SK-N-SH treated with all-trans-retinoic acid at 6 μM for 48 hours (cell line): ENCODE measurements at regions not wholly inside any gene's neighbourhood (a gene's known extent, or its start where the extent isn't known, plus 50 kb on each side); places are given as distances from the start of the nearest gene placed in this dataset.

Source experiments
- ATAC-seq: fragments of 200-7000 bp; cut with Tn5 transposase; 3 replicates; pipeline ENCODE4 v1.9.1; 2020; ENCODE audit warnings: mild to moderate bottlenecking, moderate library complexity
- ARNTL ChIP-seq: fragments of 450-650 bp; formaldehyde crosslinking; IDR thresholded peaks from 2 replicates; pipeline ENCODE4 v1.5.0; 2020; ENCODE audit warnings: low read depth, mild to moderate bottlenecking, moderate library complexity, borderline replicate concordance
- CREB5 ChIP-seq: fragments of 250-450 bp; sonication (Bioruptor Pico); IDR thresholded peaks from 2 replicates; pipeline ENCODE4 v1.5.1; 2020; ENCODE audit warnings: low read depth, mild to moderate bottlenecking, moderate library complexity
- CSDC2 ChIP-seq: fragments of 250-450 bp; sonication (Bioruptor Pico); IDR thresholded peaks from 2 replicates; pipeline ENCODE4 v1.5.0; 2020; ENCODE audit warnings: mild to moderate bottlenecking, moderate library complexity
- CSRNP3 ChIP-seq: fragments of 250-450 bp; sonication (Bioruptor Pico); IDR thresholded peaks from 2 replicates; pipeline ENCODE4 v1.5.1; 2021; ENCODE audit warnings: mild to moderate bottlenecking, moderate library complexity
- ESRRG ChIP-seq: fragments of 250-450 bp; sonication (Bioruptor Pico); IDR thresholded peaks from 2 replicates; pipeline ENCODE4 v1.6.1; 2021; ENCODE audit warnings: mild to moderate bottlenecking
- GLIS3 ChIP-seq: fragments of 250-450 bp; sonication (Bioruptor Pico); IDR thresholded peaks from 2 replicates; pipeline ENCODE4 v1.5.0; 2020; ENCODE audit warnings: mild to moderate bottlenecking, moderate library complexity
- ISL1 ChIP-seq: fragments of 250-450 bp; sonication (Bioruptor Pico); IDR thresholded peaks from 2 replicates; pipeline ENCODE4 v2.1.2; 2022; ENCODE audit warnings: mild to moderate bottlenecking, moderate library complexity
- OSR1 ChIP-seq: fragments of 250-450 bp; sonication (Bioruptor Pico); IDR thresholded peaks from 2 replicates; pipeline ENCODE4 v1.8.0; 2022; ENCODE audit warnings: moderate library complexity, mild to moderate bottlenecking, inconsistent platforms
- RARB ChIP-seq: fragments of 250-450 bp; sonication (Bioruptor Pico); IDR thresholded peaks from 2 replicates; pipeline ENCODE4 v1.8.0; 2021; ENCODE audit warnings: mild to moderate bottlenecking, moderate library complexity
- SNAI2 ChIP-seq: fragments of 250-450 bp; sonication (Bioruptor Pico); IDR thresholded peaks from 2 replicates; pipeline ENCODE4 v1.5.0; 2020; ENCODE audit warnings: mild to moderate bottlenecking, moderate library complexity
- TCF4 ChIP-seq: fragments of 250-450 bp; sonication (Bioruptor Pico); IDR thresholded peaks from 2 replicates; pipeline ENCODE4 v1.8.0; 2021; ENCODE audit warnings: mild to moderate bottlenecking, moderate library complexity, borderline replicate concordance
- TOX ChIP-seq: fragments of 250-450 bp; sonication (Bioruptor Pico); IDR thresholded peaks from 2 replicates; pipeline ENCODE4 v1.8.0; 2021; ENCODE audit warnings: mild to moderate bottlenecking, moderate library complexity, borderline replicate concordance
- ZC3H10 ChIP-seq: fragments of 250-450 bp; sonication (Bioruptor Pico); IDR thresholded peaks from 2 replicates; pipeline ENCODE4 v1.5.1; 2021; ENCODE audit warnings: mild to moderate bottlenecking, moderate library complexity
- ZFP3 ChIP-seq: fragments of 250-450 bp; sonication (Bioruptor Pico); IDR thresholded peaks from 2 replicates; pipeline ENCODE4 v1.5.0; 2020; ENCODE audit warnings: mild to moderate bottlenecking, moderate library complexity
- ZFP30 ChIP-seq: fragments of 450-650 bp; formaldehyde crosslinking; IDR thresholded peaks from 2 replicates; pipeline ENCODE4 v1.5.0; 2022; ENCODE audit warnings: mild to moderate bottlenecking, moderate library complexity
- ZNF565 ChIP-seq: fragments of 450-650 bp; formaldehyde crosslinking; conservative IDR thresholded peaks from 2 replicates; pipeline ENCODE4 v1.5.0; 2020; ENCODE audit warnings: low read depth, mild to moderate bottlenecking, moderate library complexity
- ZNF8 ChIP-seq: fragments of 450-650 bp; formaldehyde crosslinking; IDR thresholded peaks from 2 replicates; pipeline ENCODE4 v1.5.0; 2020; ENCODE audit warnings: mild to moderate bottlenecking, moderate library complexity
- TF ChIP-seq, protein P1 (sequence below): fragments of 250-450 bp; sonication (Bioruptor Pico); IDR thresholded peaks from 2 replicates; pipeline ENCODE4 v1.8.0; 2021; ENCODE audit warnings: low read depth, mild to moderate bottlenecking, moderate library complexity, borderline replicate concordance
- TF ChIP-seq, protein P2 (sequence below): fragments of 250-450 bp; sonication (Bioruptor Pico); IDR thresholded peaks from 2 replicates; pipeline ENCODE4 v1.5.0; 2020; ENCODE audit warnings: mild to moderate bottlenecking, moderate library complexity
- TF ChIP-seq, protein P3 (sequence below): fragments of 250-450 bp; sonication (Bioruptor Pico); IDR thresholded peaks from 2 replicates; pipeline ENCODE4 v1.8.0; 2020; ENCODE audit warnings: mild to moderate bottlenecking, moderate library complexity, borderline replicate concordance

GRCh38 chr20:18999086-18999485 lies 185.5 kb downstream of the SCP2D1 start:
- TF ChIP-seq ARNTL (CRISPR knock-in tag): no peak
- TF ChIP-seq ZFP30: no peak
- TF ChIP-seq SNAI2 (CRISPR knock-in tag): no peak
- no peak for TF ChIP-seq ZNF8 (CRISPR knock-in tag)
- no peak for TF ChIP-seq ZFP3
- TF ChIP-seq ZC3H10: no peak
- TF ChIP-seq ISL1: no peak
- TF ChIP-seq CSDC2 (CRISPR knock-in tag): no peak
- TF ChIP-seq TOX: no peak
- TF ChIP-seq TCF4 (CRISPR knock-in tag): no peak
- no peak for TF ChIP-seq ZNF565 (CRISPR knock-in tag)
- TF ChIP-seq CREB5 (CRISPR knock-in tag): no peak
- TF ChIP-seq, all 23 proteins: peak for 0
- ATAC-seq: no peak

GRCh38 chr20:19000078-19000477 lies 186.5 kb downstream of the SCP2D1 start:
- TF ChIP-seq RARB (CRISPR knock-in tag) (no peak), GLIS3 (CRISPR knock-in tag) (no peak), ARNTL (CRISPR knock-in tag) (no peak), ZNF565 (CRISPR knock-in tag) (no peak), OSR1 (CRISPR knock-in tag) (no peak), CSRNP3 (CRISPR knock-in tag) (no peak), ZNF8 (CRISPR knock-in tag) (no peak)
- TF ChIP-seq, protein P1, sequence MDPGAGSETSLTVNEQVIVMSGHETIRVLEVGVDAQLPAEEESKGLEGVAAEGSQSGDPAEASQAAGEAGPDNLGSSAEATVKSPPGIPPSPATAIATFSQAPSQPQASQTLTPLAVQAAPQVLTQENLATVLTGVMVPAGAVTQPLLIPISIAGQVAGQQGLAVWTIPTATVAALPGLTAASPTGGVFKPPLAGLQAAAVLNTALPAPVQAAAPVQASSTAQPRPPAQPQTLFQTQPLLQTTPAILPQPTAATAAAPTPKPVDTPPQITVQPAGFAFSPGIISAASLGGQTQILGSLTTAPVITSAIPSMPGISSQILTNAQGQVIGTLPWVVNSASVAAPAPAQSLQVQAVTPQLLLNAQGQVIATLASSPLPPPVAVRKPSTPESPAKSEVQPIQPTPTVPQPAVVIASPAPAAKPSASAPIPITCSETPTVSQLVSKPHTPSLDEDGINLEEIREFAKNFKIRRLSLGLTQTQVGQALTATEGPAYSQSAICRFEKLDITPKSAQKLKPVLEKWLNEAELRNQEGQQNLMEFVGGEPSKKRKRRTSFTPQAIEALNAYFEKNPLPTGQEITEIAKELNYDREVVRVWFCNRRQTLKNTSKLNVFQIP (CRISPR knock-in tag): no peak
- TF ChIP-seq, protein P2, sequence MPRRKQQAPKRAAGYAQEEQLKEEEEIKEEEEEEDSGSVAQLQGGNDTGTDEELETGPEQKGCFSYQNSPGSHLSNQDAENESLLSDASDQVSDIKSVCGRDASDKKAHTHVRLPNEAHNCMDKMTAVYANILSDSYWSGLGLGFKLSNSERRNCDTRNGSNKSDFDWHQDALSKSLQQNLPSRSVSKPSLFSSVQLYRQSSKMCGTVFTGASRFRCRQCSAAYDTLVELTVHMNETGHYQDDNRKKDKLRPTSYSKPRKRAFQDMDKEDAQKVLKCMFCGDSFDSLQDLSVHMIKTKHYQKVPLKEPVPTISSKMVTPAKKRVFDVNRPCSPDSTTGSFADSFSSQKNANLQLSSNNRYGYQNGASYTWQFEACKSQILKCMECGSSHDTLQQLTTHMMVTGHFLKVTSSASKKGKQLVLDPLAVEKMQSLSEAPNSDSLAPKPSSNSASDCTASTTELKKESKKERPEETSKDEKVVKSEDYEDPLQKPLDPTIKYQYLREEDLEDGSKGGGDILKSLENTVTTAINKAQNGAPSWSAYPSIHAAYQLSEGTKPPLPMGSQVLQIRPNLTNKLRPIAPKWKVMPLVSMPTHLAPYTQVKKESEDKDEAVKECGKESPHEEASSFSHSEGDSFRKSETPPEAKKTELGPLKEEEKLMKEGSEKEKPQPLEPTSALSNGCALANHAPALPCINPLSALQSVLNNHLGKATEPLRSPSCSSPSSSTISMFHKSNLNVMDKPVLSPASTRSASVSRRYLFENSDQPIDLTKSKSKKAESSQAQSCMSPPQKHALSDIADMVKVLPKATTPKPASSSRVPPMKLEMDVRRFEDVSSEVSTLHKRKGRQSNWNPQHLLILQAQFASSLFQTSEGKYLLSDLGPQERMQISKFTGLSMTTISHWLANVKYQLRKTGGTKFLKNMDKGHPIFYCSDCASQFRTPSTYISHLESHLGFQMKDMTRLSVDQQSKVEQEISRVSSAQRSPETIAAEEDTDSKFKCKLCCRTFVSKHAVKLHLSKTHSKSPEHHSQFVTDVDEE (CRISPR knock-in tag): no peak
- no peak for ATAC-seq

- ATAC-seq: no peak
- TF ChIP-seq TOX (no peak), ZNF565 (CRISPR knock-in tag) (no peak), ZFP30 (no peak), ZFP3 (no peak), CREB5 (CRISPR knock-in tag) (no peak), ISL1 (no peak), ZNF8 (CRISPR knock-in tag) (no peak), ZC3H10 (no peak), CSDC2 (CRISPR knock-in tag) (no peak), ESRRG (CRISPR knock-in tag) (no peak)
- TF ChIP-seq, protein P1 (CRISPR knock-in tag): no peak
- TF ChIP-seq, protein P2 (CRISPR knock-in tag): no peak
- TF ChIP-seq, protein P3, sequence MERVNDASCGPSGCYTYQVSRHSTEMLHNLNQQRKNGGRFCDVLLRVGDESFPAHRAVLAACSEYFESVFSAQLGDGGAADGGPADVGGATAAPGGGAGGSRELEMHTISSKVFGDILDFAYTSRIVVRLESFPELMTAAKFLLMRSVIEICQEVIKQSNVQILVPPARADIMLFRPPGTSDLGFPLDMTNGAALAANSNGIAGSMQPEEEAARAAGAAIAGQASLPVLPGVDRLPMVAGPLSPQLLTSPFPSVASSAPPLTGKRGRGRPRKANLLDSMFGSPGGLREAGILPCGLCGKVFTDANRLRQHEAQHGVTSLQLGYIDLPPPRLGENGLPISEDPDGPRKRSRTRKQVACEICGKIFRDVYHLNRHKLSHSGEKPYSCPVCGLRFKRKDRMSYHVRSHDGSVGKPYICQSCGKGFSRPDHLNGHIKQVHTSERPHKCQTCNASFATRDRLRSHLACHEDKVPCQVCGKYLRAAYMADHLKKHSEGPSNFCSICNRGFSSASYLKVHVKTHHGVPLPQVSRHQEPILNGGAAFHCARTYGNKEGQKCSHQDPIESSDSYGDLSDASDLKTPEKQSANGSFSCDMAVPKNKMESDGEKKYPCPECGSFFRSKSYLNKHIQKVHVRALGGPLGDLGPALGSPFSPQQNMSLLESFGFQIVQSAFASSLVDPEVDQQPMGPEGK: no peak
These were observed 187.6 kb downstream of the SCP2D1 start for GRCh38 chr20:19001177-19001576.
